Inflammatory macrophage treated with lipopolysaccharide for 1 hour (primary cell): ENCODE measurements at regions not wholly inside any gene's neighbourhood (a gene's known extent, or its start where the extent isn't known, plus 50 kb on each side); places are given as distances from the start of the nearest gene placed in this dataset.
A peak's percentile ranks its signal among the peaks of the same experiment; 100 is the strongest.
"Not testable (repeated sequence)": the region's sequence is repeated elsewhere in the genome, so short reads cannot be mapped to it uniquely, and the experiment has no call there.

Source experiments
- DNase-seq, 2 donors: peaks; one replicate each; pipeline ENCODE4 v3.0.0-alpha.2; 2020 to 2022

- no peak for DNase-seq
Measured at GRCh38 chr12:93219947-93220346, 157.8 kb upstream of the NUDT4 start.

- DNase-seq, result no peak
Measured at GRCh38 chr12:93221841-93222240, 155.9 kb upstream of the NUDT4 start.

DNA sequence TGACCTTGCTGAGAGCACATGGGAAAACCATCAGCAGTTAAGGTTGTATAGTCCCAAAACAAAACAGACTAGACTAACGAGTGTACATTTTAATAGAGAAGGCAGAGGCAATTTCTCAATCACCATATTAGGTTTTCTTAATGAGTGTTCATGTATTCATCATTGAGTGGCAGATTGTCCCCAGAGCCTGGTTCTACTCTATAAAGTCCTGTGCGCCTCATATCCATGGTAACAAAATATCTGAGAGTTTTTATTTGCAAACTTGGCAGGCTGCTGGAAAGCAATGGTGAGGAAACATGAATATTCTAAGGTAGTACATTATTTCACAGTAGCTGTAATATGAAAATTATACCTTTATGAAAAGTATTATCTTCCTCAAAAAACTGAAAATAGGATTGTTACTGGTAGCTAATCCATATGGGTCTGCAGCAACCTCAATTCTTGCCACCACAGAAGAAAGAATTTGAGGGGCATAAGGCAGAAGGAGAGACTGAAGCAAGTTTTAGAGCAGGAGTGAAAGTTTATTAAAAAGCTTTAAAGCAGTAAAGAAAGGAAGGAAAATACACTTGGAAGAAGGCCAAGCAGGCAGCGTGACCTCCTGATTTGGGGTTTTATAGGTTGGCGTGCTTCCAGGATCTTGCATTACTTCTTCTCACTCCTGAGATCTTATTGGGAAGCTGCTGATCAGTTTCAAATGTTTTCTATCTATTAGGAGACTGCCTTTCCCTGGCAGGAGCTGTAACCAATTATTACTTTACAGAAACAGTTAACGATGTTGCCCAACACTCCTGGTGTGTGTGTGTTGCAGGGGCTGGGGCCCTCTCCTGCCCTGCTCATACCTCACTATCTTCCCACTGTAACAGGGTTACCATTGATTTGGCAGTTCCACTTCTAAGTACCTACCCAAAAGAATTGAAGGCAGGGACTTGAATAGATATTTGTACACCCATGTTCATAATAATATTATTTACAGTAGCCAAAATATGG lies 154.0 kb upstream of the NUDT4 start:
- DNase-seq, result no peak

GRCh38 chr12:93225094-93225493 lies 152.6 kb upstream of the NUDT4 start:
- DNase-seq, result no peak

DNA sequence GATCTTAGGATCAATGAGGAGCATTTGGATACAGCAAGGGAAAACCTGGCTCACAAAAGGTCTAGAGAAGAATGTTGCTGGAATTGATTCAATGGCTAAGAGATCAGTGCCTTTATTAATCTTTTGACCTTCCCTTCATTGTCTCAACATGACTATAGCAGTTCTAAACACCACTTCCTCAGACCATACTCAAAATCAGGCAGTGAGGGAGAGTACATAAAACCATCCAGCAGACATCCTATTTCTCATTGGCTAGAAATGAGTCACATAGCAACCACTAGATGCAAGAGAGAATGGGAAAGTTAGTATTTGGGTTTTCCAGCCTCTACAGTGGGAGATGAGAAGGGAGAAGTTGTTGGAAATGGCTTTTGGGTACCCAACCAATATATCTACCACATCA lies 151.4 kb upstream of the NUDT4 start:
- DNase-seq, result no peak

GRCh38 chr12:93229494-93230325 lies 148.0 kb upstream of the NUDT4 start:
- peak in 1 of 2 donors; percentile 25 for DNase-seq

GRCh38 chr12:93230326-93230720 lies 147.4 kb upstream of the NUDT4 start:
- DNase-seq, result no peak

- no peak for DNase-seq
Measured at GRCh38 chr12:93231938-93232337, 145.8 kb upstream of the NUDT4 start.

DNA sequence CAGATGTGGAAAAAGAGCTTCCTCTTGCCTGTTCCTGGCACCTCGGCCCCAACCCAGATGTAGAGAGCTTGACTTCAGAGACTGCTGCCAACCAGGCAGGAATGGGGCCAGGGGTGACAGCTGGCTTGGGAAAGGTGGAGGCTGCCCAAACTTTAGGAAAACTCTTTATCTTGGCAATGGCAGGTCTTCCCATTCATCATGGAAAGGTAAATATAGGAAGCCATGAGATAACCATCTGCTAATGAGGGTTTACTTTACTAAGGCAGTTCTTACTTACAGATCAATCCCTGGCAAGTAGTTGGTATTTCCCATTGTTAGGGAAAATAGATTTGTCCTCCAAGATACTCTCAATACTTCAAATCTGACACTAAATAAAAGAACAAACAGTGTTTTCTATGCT lies 143.1 kb upstream of the NUDT4 start:
- DNase-seq, result no peak

DNA sequence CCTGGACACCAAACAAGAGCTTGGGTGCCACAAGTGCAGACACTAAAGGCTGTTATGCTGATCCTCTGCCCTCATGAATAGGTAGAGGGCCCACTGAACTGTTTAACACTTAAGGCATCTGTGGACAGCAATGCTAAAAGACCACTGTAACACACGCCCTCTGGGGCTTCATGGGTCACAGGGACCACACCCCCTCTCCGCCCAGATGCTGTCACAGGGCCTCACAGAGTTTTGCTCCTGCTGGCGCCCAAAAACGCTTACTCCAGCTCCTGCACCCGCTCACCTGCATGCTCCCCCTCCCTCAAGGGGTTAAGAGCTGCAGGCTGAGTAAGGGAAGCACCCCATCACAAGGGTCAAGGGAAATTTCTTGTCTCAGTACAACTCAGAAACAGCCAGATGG lies 141.8 kb upstream of the NUDT4 start:
- DNase-seq, result no peak

GRCh38 chr12:93237235-93237915 lies 140.3 kb upstream of the NUDT4 start:
- DNase-seq, result no peak

GRCh38 chr12:93238512-93239262 lies 139.0 kb upstream of the NUDT4 start:
- not testable (repeated sequence) for DNase-seq

DNA sequence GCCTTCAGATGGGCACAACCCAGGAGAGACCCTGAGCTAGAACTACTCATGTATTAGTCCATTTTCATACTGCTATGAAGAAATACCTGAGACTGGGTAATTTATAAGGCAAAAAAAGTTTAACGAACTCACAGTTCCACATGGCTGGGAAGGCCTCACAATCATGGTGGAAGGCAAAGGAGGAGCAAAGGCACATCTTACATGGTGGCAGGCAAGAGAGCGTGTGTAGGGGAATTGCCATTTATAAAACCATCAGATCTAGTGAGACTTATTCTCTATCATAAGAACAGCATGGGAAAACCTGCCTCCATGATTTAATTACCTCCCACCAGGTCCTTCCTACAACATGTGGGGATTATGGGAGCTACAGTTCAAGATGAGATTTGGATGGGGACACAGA lies 137.9 kb upstream of the NUDT4 start:
- not testable (repeated sequence) for DNase-seq

- no peak for DNase-seq
Measured at GRCh38 chr12:93242154-93242972, 135.4 kb upstream of the NUDT4 start.

- DNase-seq, result no peak
Measured at GRCh38 chr12:93243382-93243688, 134.4 kb upstream of the NUDT4 start.

DNA sequence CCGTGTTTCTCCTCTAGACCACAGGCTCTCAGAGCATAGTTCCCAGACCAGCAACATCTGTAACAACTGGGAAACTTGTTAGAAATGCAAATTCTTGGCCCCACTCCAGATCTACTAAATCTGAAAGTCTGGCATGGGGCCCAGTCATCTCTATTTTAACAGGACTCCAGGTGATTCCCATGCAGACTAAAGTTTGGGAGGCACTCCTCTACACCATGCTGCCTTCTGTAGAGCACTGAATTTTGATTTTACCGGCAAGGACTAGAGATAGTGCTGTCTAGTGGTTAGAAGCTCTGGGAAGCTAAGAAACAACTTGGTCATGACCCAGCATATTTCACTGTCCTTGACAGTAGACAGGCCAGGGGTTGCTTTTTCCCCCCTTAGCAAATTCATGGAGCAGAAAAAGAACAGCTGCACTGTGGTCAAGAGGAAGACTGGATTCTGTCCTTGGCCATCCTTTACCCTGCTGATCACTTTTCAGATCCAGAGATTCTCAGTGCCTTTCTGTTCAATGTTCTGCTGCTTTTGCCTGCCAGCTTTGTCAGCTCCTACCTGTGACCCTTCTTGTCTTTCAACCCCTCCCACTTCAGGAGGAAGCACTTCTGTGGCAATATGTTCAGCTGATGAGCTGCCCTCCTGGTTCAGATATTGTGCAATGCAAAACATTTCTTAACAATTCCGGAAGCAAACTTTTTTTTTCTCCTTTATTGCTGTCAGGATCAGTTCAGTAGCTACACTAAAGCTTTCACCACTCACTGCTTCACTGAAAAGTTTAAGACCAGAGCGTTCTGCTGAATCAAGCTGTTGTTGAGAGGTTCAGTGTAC lies 133.8 kb upstream of the NUDT4 start:
- DNase-seq, result peak; percentile 85 to 86

- peak in 1 of 2 donors; percentile 16 for DNase-seq
Measured at GRCh38 chr12:93244514-93245077, 133.1 kb upstream of the NUDT4 start.

GRCh38 chr12:93245543-93245942 lies 132.2 kb upstream of the NUDT4 start:
- no peak for DNase-seq

GRCh38 chr12:93247313-93247991 lies 130.3 kb upstream of the NUDT4 start:
- no peak for DNase-seq

GRCh38 chr12:93252221-93252620 lies 125.5 kb upstream of the NUDT4 start:
- DNase-seq, result no peak
